ENCODE measurements at regions not wholly inside any gene's neighbourhood (a gene's known extent, or its start where the extent isn't known, plus 50 kb on each side); places are given as distances from the start of the nearest gene placed in this dataset.
"Not testable (repeated sequence)": the region's sequence is repeated elsewhere in the genome, so short reads cannot be mapped to it uniquely, and the experiment has no call there.

DNA sequence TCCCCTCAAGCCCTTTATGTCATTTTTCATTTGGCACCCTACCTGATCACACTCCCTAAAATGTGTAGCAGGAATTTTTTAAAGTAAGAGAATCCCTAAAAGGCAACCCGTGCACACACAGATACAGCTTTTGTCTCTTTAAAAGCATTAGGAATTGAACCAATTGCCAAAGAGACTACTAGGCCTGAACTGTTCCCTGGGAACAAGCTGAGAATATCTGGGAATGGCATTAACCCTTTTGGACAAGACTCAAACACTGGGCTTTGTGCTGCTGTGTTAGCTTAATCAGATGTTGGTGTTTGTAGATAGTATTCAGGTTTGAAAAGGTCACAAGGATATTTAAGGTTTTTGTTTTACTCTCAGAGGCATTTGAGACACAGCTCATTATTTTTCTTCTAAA lies 414.4 kb upstream of the PDZRN3 start:
- DNase-seq = no peak

DNA sequence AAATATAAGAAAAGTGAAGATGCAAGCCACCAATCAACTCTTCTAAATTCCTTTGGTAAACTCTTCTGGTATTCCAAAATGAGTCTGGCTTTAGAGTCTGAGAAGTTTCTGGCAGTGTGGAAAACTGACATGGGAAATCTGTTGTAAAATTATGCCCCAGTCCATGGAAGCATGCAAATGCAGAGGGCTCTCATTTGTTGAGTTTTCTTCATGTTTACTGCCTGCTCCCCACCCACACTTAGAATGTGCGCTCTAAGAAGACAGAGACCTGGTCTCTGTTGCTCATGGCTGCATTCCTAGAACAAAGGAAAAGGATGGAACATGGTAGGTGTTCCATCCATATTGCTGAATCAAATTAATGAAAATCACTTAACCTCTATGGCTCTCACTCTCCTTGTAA lies 411.8 kb upstream of the PDZRN3 start:
- DNase-seq = no peak

DNA sequence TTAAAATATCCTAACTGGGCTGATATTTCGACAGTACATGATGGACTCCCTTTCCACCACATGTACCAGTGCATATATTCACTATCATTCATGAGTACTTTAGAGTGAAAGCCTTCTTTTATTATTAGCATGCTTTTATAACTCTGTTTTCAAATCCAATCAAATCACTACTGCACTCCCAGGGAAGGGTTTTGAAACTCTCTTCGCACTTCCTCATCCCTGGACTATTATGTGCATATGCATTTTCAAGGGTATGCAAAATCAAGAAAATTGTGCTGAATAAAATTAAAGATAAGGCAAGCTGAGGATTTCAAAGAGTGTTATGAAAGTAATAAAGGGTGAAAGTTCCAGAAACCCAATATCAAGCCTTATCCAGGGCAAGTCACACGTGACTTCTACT lies 411.4 kb upstream of the PDZRN3 start:
- no peak for DNase-seq

DNA sequence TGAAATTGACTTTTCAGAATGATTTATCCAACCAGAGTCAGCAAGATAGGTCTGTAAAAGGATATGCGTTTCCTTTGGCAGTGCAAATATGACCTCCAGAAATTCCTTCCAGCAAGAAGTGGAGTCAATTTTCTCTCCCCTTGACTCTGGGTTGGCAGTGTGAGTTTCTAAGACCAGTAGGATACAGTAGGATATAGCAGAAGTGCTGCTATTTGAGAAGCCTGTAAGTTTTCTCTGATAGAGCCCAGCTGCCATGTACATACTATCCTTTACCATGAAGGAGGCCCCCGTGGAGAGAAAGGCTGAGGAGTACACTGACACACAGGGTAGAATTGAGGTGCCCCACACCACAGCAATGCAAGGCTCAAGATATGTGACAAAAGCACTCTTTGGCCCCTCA lies 409.1 kb upstream of the PDZRN3 start:
- DNase-seq = no peak

DNA sequence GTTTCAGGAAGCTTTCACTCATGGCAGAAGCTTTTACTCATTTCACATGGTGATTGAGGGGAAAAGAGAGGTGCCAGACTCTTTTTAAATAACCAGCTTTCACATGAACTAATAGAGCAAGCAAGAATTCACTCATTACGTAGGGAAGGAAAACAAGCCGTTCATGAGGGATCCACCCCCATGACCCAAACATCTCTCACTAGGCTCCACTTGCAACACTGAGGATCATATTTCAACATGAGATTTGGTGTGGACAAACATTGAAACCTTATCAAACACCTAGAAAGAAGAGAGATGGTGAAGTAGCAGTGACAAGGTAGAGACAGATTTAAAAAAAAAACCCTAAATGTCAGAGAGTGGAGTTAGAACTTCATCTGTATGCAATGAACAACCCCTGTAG lies 408.6 kb upstream of the PDZRN3 start:
- no peak for DNase-seq

DNA sequence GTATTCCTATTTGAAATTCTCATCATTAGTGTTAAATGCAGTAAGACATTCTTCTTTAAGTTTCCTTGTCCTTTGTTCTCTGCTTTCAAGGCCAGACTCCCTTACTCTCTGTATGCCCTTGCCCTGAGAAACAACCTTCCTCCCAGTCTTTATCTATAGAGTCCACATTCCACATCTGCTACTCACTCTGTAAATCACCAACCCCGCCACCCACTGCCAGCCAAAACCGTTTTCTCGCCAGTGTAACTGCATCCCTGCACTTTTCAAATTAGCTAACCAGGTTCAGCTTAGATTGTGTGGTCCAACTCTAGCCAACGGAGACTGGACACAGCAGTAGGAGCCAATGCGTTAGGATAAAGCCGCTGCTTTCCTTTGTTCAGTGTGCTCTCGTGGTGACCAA lies 402.4 kb upstream of the PDZRN3 start:
- DNase-seq = no peak

- no peak for DNase-seq
These were observed 398.7 kb upstream of the PDZRN3 start for GRCh38 chr3:74023395-74023794.

DNA sequence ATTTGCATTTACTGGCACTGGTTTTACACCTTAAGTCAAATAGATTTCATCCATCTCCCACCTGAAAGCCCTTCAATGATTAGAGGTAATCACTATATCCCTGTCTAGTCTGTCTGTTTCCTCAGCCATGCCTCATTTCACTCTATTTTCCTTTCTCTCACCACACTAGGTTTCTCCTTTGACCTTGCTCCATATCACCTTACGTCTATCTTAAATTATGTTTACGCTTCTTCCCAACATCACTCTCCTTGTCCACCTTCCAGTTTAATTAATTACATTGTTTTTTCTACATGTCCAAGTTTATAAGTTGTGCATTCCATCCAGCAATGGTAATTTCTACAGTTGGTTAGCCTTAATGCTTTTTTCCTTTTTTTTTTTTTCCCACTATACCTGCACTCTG lies 396.7 kb upstream of the PDZRN3 start:
- DNase-seq = no peak

DNA sequence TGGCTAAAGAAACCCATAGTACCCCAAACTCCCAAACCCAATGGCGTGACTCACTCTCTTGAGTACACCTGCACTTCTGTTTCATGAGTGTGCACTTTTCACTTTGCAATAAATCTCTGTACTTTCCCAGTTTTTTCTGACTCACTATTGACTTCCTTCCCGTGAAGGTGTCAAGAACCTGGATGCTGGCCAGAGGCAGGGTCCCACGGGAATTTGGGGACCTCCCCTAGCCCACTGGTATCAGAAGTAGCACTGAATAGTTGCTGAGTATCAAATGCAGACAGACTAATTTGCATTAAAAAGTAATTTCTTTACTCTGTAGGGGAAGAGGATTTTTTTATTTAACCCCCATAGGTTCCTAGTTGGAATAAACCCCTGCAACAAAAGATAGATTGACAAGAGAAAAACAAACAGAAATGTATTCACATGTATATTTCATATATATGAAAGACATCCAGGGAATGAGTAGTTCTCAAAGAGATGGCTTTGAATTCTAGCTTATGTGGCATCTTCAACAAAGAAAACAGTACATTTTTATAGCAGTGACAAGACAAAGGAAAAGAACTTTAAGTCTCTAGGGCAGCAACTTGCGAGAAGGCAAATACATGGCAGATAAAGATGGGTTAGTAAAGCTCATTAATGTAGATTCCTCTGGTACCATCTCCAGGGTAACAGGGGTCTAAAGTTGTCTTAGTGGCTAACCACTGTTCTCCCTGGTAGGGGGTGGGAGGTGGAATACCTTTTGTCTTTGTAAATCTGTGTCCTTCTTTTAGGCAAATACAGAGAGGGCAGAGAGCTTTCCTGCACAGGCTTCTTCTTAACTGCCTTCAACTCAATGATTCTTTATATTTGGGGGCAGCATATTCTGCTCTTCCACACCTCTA lies 385.5 kb upstream of the PDZRN3 start:
- no peak for DNase-seq

DNA sequence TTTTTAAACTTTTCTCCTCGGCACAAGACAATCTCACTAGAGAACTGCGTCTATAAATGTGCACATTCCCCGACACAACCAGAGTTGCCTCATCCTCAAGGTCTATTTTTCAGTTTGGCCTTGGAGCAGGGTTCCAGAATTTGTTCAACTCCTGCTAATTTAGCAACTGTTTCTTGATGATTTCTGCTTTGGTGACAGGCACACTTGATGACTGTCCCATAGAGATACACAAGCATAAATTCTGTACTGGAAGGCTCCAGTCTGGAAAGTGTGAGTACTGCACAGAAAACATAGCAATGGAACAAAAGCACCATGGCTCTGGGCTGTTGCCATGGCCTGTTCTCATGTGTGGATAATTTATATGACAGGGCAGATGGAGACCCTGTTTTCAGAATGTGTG lies 379.6 kb upstream of the PDZRN3 start:
- no peak for DNase-seq

DNA sequence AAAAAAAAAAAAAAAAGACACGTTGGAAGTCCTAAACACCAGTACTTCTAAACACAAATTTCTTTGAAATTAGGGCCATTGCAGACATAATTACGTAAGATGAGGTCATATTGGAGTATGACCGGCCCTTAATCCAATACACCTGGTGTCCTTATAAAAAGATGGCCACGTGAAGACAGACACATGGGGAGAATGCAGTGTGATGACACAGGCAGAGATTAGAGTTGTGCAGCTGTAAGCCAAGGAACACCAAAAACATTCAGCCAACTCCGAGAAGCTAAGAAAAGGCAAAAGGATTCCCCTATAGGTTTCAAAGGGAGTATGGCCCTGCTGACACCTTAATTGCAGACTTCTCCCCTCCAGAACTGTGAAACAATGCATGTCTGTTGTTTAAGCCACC lies 379.0 kb upstream of the PDZRN3 start:
- DNase-seq = no peak

GRCh38 chr3:74001436-74001835 lies 376.7 kb upstream of the PDZRN3 start:
- DNase-seq = no peak

DNA sequence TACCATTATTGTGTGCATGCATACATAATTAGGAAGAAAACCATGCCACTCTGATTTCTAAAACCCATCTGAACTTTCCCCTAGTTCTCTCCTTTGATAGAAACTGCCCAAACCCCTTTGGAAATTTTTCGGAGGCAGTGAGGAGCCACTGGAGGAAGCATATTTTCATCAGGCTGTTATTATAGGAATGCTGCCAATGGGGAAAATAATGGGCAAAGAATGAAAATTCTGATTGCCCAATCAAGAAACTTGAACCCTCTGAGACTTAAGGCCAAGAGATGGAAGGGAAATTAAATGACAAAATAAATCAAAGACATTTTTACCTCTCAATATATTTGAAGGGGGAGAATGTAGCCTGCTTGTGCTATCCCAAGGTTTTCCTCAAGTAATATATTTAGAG lies 376.0 kb upstream of the PDZRN3 start:
- DNase-seq = no peak

DNA sequence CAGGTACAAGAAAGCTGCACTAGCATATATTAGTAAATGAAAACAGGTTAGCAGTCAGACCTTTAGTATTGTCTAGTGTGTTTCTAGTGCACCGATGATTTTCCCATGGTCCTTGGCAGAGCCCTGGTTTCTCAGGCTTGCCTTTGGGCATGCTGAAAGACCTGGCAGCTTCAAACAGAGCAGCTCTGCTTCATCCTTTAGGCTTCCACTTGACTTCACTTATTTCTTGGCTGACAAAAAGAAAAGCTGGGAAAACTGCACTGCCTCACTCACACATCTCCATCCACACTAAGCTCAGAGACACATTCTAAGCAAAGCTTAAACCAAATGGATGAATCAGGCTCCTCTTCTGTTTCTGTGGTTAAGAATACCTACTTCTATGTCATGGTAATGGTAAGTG lies 374.8 kb upstream of the PDZRN3 start:
- no peak for DNase-seq

- not testable (repeated sequence) for DNase-seq
These were observed 365.9 kb upstream of the PDZRN3 start for GRCh38 chr3:73990691-73991090.

- DNase-seq = no peak
These were observed 342.0 kb upstream of the PDZRN3 start for GRCh38 chr3:73966733-73967132.

DNA sequence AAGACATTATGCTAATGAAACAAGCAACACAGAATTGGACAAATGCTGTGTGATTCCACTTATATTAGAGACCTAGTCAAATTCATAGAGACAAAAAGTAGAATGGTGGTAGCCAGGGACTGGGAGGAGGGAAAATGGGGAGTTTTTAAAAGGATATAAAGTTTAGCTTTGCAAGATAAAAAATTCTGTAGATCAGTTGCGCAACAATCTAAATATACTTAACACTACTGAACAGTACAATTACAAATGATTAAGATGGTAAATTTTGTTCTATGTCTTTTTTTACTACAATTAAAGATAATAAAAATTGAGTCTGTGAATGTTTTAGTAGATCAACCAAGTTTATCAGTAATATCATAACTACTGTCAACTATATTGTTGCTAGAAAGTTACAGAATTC lies 340.1 kb upstream of the PDZRN3 start:
- no peak for DNase-seq

DNA sequence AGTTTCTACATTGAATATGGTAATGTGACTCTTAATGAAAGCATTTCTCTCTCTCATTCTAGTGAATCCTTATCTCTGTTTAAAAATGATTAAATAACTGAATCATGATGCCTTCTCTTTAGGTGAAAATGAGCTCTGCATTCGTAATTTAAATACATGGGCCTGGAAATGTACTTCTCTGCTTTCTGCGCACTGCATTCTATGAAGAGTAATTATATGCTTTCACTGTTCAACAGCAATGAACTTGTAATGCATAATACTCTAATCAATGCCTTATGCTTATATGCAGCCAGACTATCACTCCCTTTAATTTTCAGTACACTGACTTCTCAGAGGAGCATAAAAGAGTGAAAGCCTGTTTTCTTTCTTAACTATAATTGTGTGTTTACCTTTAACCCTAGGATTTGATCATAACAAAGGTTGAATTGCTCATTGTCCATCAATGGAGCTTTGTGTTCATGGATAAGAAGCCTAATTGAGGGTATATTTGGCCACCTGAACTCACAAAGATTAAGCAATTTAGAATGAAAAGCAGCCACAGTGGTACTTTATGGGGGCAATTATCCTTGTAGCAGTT lies 330.8 kb upstream of the PDZRN3 start:
- no peak for DNase-seq

GRCh38 chr3:73954506-73954905 lies 329.8 kb upstream of the PDZRN3 start:
- no peak for DNase-seq

DNA sequence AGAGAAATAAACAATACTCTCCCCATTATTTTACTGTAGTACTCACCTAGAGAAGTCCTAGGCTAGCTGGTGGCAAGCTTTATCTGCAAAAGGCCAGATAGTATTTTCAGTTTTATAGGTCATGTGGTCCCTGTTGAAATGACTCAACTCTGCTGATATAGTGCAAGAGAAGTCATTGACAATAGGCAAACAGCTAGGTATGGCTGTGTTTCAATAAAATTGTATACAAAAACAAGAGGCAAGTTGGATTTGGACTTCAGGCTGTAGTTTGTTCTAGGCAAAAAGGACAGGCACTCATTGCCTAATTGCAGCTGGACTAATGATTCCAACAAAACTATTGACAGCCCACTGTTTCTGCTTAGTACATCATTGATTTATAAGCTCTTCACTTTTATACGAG lies 328.0 kb upstream of the PDZRN3 start:
- DNase-seq = no peak

- DNase-seq = no peak
These were observed 326.3 kb upstream of the PDZRN3 start for GRCh38 chr3:73950865-73951558.

DNA sequence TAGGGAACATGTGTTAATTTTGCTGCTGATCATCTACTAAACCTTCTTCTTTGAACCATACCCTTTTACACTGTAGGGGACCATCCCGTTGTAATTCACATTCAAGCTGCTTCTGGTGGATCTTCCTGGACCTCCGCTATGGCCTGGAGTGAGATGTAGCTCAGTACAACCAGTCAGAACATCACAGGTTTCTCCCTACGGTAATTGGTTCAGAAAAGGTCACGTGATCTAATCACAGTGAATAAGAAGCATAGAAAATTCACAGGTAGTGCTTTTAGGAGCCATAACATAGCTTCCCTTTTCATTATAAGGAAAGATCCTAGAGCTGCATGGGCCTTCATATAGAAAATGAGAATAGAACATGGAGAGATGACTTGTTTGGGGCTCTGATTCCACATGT lies 320.8 kb upstream of the PDZRN3 start:
- no peak for DNase-seq

- DNase-seq = no peak
These were observed 315.2 kb upstream of the PDZRN3 start for GRCh38 chr3:73939985-73940384.

DNA sequence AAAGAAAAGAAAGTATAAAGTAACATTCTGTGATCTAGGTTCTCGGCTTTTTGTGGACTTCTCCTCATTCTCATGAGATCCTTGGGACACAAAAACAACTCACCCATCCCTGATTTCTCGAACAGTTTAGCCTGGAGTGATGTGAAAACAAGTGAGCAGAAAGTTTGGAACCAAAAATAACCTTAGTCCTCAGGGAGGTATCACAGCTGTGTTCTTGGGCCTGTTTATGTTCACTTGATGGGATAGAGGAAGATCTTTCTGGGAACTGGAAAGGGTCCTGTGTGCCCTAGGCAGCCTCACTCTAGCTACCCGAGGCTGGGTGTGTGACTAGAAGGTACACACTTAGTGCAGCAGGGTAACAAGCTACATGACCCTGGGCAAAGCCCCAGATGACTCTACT lies 308.8 kb upstream of the PDZRN3 start:
- DNase-seq = no peak
